Astrocyte (in vitro differentiated cells and primary cell): ENCODE measurements at regions not wholly inside any gene's neighbourhood (a gene's known extent, or its start where the extent isn't known, plus 50 kb on each side); places are given as distances from the start of the nearest gene placed in this dataset.
A peak's percentile ranks its signal among the peaks of the same experiment; 100 is the strongest.

Experiments
- DNase-seq: peaks from one replicate; pipeline ENCODE4 v3.0.0-alpha.2; 2010; ENCODE audit warnings: low read depth
- FAIRE-seq: peaks from 2 replicates; lab custom pipeline; 2011; peaks lifted over from hg19 to GRCh38; lab: Jason Lieb, UNC
- H2AFZ ChIP-seq: 2 replicates; pipeline ENCODE4 v1.6.0; 2012; ENCODE audit warnings: low read depth, low read length, inconsistent platforms
- H3K27ac ChIP-seq: 2 replicates; pipeline ENCODE4 v1.5.1; 2011; ENCODE audit warnings: low read depth, low read length, inconsistent platforms
- H3K27me3 ChIP-seq: 2 replicates; pipeline ENCODE4 v1.6.0; 2011; ENCODE audit warnings: low read length, inconsistent platforms; ENCODE audit not compliant: insufficient read depth
- H3K36me3 ChIP-seq: 2 replicates; pipeline ENCODE4 v1.5.1; 2011; ENCODE audit warnings: low read length, inconsistent platforms; ENCODE audit not compliant: insufficient read depth
- H3K4me1 ChIP-seq: 2 replicates; pipeline ENCODE4 v1.5.1; 2011; ENCODE audit warnings: low read length, inconsistent platforms; ENCODE audit not compliant: insufficient read depth
- H3K4me2 ChIP-seq: 2 replicates; pipeline ENCODE4 v1.6.0; 2012; ENCODE audit warnings: low read length, inconsistent platforms
- H3K4me3 ChIP-seq: 2 replicates; pipeline ENCODE4 v1.5.1; 2011; ENCODE audit warnings: low read depth, mild to moderate bottlenecking, low read length, inconsistent platforms; ENCODE audit not compliant: insufficient read depth
- H3K79me2 ChIP-seq: 2 replicates; pipeline ENCODE4 v1.6.0; 2012; ENCODE audit warnings: mild to moderate bottlenecking, low read length, inconsistent platforms; ENCODE audit not compliant: insufficient read depth
- H3K9ac ChIP-seq: 2 replicates; pipeline ENCODE4 v1.6.0; 2012; ENCODE audit warnings: mild to moderate bottlenecking, low read length, inconsistent platforms
- H3K9me3 ChIP-seq: 2 replicates; pipeline ENCODE4 v1.5.1; 2012; ENCODE audit warnings: low read depth, mild to moderate bottlenecking, low read length, inconsistent platforms; ENCODE audit not compliant: insufficient read depth
- H4K20me1 ChIP-seq: 2 replicates; pipeline ENCODE4 v1.6.0; 2012; ENCODE audit warnings: low read length, inconsistent platforms; ENCODE audit not compliant: insufficient read depth
- H3K27ac Mint-ChIP-seq: one replicate; pipeline ENCODE4 v1.8.0; 2021; ENCODE audit warnings: mild to moderate bottlenecking, mixed read lengths; ENCODE audit not compliant: unreplicated experiment
- H3K27me3 Mint-ChIP-seq: one replicate; pipeline ENCODE4 v1.8.0; 2021; ENCODE audit warnings: low read depth, mixed read lengths; ENCODE audit not compliant: unreplicated experiment
- H3K36me3 Mint-ChIP-seq: one replicate; pipeline ENCODE4 v1.8.0; 2021; ENCODE audit warnings: low read depth, mixed read lengths; ENCODE audit not compliant: unreplicated experiment
- H3K4me1 Mint-ChIP-seq: one replicate; pipeline ENCODE4 v1.8.0; 2021; ENCODE audit warnings: low read depth, mixed read lengths; ENCODE audit not compliant: unreplicated experiment
- H3K4me3 Mint-ChIP-seq: one replicate; pipeline ENCODE4 v1.8.0; 2021; ENCODE audit warnings: mild to moderate bottlenecking, moderate library complexity, mixed read lengths; ENCODE audit not compliant: unreplicated experiment
- H3K9me3 Mint-ChIP-seq: one replicate; pipeline ENCODE4 v1.8.0; 2021; ENCODE audit warnings: mild to moderate bottlenecking, mixed read lengths; ENCODE audit not compliant: unreplicated experiment
- EZH2 ChIP-seq: IDR thresholded peaks from 2 replicates; pipeline ENCODE4 v1.6.1; 2012; ENCODE audit warnings: mild to moderate bottlenecking, low read length, inconsistent platforms; ENCODE audit not compliant: insufficient read depth
- TF ChIP-seq, protein P1 (sequence below): IDR thresholded peaks from 2 replicates; pipeline ENCODE4 v1.5.1; 2011; ENCODE audit warnings: low read depth, mild to moderate bottlenecking, inconsistent platforms, low read length, moderate library complexity; ENCODE audit not compliant: insufficient read depth

DNA sequence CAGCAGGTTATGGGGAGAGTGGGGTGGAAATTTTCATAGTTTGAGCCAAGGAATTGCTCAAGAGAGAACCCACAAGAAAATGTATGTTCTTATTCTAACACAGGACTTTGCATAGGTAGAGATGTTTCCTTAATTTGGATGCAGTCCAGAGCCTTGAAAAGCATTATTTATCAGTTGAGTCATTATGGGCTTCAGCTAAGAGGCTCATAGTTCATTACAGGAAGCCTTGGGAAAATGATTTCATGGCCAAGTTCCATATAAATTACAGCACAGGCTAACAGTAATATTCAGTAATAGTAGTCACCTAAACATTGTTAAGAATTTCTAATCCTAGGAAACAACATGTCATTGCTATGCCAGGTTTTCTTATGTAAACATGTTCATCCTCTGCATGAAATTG, 131.1 kb upstream of the PTPRZ1 start:
- Histone ChIP-seq H3K27me3 (no peaks in the 10 kb centered on the region), H3K79me2 (no peaks in the 10 kb centered on the region), H3K4me2 (no peak overlapping the region), H3K4me1 (no peaks in the 10 kb centered on the region), H3K4me3 (no peak overlapping the region), H3K27ac (no peak overlapping the region), H3K9me3 (no peaks in the 10 kb centered on the region), H3K9ac (no peak overlapping the region), H4K20me1 (no peaks in the 10 kb centered on the region), H2AFZ (no peak overlapping the region), H3K36me3 (no peaks in the 10 kb centered on the region)
- H3K27ac Mint-ChIP-seq: no peak overlapping the region
- TF ChIP-seq EZH2: no peak
- TF ChIP-seq, protein P1, sequence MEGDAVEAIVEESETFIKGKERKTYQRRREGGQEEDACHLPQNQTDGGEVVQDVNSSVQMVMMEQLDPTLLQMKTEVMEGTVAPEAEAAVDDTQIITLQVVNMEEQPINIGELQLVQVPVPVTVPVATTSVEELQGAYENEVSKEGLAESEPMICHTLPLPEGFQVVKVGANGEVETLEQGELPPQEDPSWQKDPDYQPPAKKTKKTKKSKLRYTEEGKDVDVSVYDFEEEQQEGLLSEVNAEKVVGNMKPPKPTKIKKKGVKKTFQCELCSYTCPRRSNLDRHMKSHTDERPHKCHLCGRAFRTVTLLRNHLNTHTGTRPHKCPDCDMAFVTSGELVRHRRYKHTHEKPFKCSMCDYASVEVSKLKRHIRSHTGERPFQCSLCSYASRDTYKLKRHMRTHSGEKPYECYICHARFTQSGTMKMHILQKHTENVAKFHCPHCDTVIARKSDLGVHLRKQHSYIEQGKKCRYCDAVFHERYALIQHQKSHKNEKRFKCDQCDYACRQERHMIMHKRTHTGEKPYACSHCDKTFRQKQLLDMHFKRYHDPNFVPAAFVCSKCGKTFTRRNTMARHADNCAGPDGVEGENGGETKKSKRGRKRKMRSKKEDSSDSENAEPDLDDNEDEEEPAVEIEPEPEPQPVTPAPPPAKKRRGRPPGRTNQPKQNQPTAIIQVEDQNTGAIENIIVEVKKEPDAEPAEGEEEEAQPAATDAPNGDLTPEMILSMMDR: no peak
- no peaks in the 10 kb centered on the region for H3K27me3 Mint-ChIP-seq
- H3K4me3 Mint-ChIP-seq: no peak overlapping the region
- peaks cover 5% of the 10 kb centered on the region for H3K4me1 Mint-ChIP-seq
- no peaks in the 10 kb centered on the region for H3K36me3 Mint-ChIP-seq
- FAIRE-seq (no peak), DNase-seq (peak; percentile 37)
- no peaks in the 10 kb centered on the region for H3K9me3 Mint-ChIP-seq

DNA sequence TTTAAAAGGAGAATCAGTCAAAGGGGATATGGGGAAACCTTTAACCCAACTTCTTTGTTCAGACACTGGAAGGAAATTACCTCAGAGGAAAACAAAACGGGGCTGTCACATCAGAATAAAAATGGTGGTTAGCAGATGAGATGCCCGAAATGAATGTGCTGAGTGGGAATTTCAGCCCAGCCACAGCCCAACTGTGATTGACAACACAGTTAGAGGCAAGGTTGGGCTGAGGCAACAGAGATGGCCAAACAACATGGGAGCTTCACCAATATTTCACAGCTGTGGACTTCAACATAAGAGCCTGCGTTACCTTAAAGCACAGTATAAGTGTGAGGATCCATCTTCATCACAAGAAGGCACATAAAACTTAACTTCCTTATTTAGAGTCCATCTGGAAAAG, 133.5 kb upstream of the PTPRZ1 start:
- Histone ChIP-seq H3K4me3 (no peak overlapping the region), H3K79me2 (no peaks in the 10 kb centered on the region), H3K27ac (no peak overlapping the region), H3K9me3 (no peaks in the 10 kb centered on the region), H3K9ac (no peak overlapping the region), H3K4me2 (no peak overlapping the region), H4K20me1 (no peaks in the 10 kb centered on the region), H2AFZ (peak overlapping the region; percentile 33), H3K36me3 (no peaks in the 10 kb centered on the region), H3K4me1 (no peaks in the 10 kb centered on the region), H3K27me3 (no peaks in the 10 kb centered on the region)
- peaks cover 5% of the 10 kb centered on the region for H3K4me1 Mint-ChIP-seq
- no peaks in the 10 kb centered on the region for H3K9me3 Mint-ChIP-seq
- H3K36me3 Mint-ChIP-seq: no peaks in the 10 kb centered on the region
- no peaks in the 10 kb centered on the region for H3K27me3 Mint-ChIP-seq
- H3K27ac Mint-ChIP-seq: peak overlapping the region; percentile 76
- FAIRE-seq (no peak), DNase-seq (peak; percentile 0)
- H3K4me3 Mint-ChIP-seq: no peak overlapping the region
- no peak for TF ChIP-seq EZH2
- TF ChIP-seq, protein P1: no peak

DNA sequence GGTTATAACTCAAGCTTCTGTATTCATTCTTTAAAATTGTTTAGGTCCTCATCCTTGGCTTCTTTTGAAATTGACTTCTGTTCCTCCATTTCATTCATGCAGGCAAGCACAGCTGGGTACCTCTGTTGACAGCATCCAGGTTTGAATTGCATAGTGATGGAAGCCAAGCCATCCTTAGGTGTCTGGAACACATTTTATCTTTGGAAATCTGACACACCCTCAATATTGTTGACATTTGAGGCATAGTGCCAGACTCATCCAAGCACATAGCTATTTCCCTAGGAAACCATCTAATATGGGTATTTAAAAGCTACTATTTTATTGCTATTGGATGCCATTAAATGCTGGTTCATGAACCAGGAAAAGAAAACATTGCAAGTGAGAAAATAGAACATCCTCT, 142.1 kb upstream of the PTPRZ1 start:
- no peak for TF ChIP-seq EZH2
- TF ChIP-seq, protein P1: no peak
- Mint-ChIP-seq H3K27me3 (no peaks in the 10 kb centered on the region), H3K4me3 (no peak overlapping the region), H3K27ac (no peak overlapping the region), H3K4me1 (no peaks in the 10 kb centered on the region), H3K9me3 (peaks cover 13% of the 10 kb centered on the region), H3K36me3 (no peaks in the 10 kb centered on the region)
- no peaks in the 10 kb centered on the region for H4K20me1 ChIP-seq
- H3K27ac ChIP-seq: no peak overlapping the region
- no peaks in the 10 kb centered on the region for H3K79me2 ChIP-seq
- H3K9me3 ChIP-seq: no peaks in the 10 kb centered on the region
- H3K9ac ChIP-seq: no peak overlapping the region
- no peak overlapping the region for H2AFZ ChIP-seq
- H3K4me2 ChIP-seq: no peak overlapping the region
- DNase-seq (no peak), FAIRE-seq (no peak)
- no peaks in the 10 kb centered on the region for H3K27me3 ChIP-seq
- H3K36me3 ChIP-seq: no peaks in the 10 kb centered on the region
- no peak overlapping the region for H3K4me3 ChIP-seq
- no peaks in the 10 kb centered on the region for H3K4me1 ChIP-seq
